Right kidney (tissue), 1 donor: ENCODE measurements at regions not wholly inside any gene's neighbourhood (a gene's known extent, or its start where the extent isn't known, plus 50 kb on each side); places are given as distances from the start of the nearest gene placed in this dataset.
"Not testable (repeated sequence)": the region's sequence is repeated elsewhere in the genome, so short reads cannot be mapped to it uniquely, and the experiment has no call there.

ENCODE experiments used
- DNase-seq: peaks from one replicate; pipeline ENCODE4 v3.0.0-alpha.2; 2016

DNA sequence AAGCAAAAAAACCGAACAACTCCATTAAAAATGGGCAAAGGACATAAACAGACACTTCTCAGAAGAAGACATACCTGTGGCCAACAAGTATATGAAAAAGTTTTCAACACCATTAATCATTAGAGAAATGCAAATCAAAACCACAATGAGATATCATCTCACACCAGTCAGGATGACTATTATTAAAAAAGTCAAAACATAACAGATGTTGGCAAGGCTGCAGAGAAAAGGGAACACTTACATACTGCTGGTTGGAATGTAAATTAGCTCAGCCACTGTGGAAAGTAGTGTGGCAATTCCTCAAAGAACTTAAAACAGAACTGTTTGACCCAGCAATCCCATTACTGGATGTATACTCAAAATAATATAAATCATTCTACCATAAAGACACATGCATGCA is 436.3 kb downstream of the KLHL13 start:
- no peak for DNase-seq

DNA sequence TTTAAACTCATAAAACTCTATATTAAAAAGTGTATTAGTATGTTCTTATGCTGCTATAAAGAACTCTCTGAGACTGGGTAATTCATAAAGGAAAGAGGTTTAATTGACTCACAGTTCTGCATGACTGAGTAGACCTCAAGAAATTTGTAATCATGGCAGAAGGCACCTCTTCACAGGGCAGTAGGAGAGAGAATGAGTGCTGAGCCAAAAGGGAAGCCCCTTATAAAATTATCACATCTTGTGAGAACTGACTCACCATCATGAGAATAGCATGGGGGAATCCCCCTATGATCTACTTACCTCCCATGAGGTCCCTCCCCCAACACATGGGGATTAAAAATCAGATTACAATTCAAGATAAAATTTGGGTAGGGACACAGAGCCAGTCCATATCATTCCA is 463.2 kb downstream of the KLHL13 start:
- DNase-seq = no peak

GRCh38 chrX:117645639-117646038 is 471.0 kb downstream of the KLHL13 start:
- DNase-seq = no peak

- DNase-seq = no peak
These were observed 474.5 kb downstream of the KLHL13 start for GRCh38 chrX:117641913-117642656.

GRCh38 chrX:117636826-117637225 is 479.8 kb downstream of the KLHL13 start:
- DNase-seq = no peak

DNA sequence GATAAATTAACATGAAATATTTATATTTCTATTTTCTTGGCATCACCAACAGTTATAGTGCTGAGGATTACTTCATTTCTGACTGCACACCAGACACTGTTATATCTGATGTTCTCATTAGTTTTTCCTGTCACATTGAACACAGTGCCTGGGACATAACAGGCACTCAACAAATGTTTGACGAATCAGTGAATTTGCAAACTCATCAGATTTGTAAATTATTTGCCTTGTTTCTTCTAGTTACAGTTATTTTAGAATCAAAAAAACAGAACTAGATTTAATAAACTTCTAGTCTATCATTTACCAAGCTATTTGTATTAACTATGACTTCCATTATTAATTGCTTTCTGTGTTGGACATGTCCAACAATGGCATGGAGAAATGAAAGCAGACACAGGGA is 483.3 kb downstream of the KLHL13 start:
- no peak for DNase-seq

DNA sequence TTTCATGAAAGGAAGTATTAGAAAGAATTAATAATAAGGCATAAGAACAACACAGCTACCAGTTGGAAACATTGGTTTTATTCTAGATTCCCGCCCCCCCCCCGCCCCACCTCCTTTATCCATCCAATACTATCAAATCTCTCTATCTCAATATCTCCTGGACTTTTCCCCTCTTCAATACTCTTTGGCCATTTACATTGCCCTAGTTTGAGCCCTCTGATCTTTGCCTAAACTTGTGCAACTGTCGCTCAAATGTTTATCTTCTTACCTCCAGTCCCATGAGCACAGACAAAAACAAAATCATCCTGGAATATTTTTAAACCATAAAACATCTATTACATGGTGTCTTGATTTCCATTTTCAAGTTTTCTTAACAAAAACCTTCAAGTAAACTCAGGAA is 488.2 kb downstream of the KLHL13 start:
- DNase-seq = no peak

DNA sequence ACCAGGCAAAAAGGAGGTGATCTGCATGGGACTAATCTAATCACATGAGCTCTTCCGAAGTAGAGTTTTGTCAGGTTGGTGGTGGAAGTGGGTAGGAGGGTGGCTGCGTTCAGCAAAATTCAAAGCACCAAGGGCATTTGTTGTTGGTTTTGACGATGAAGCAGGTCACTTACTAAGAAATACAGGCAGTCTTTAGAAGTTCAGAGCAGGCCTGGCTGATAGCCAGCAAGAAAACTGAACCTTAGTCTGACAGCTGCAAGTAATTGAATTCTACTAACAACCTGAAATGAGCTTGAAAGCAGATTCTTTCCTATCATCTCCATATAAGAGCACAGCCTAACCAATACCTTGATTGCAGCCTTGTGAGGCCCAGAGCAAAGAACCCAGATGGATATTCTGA is 505.8 kb downstream of the KLHL13 start:
- DNase-seq = no peak

- no peak for DNase-seq
These were observed 506.6 kb downstream of the KLHL13 start for GRCh38 chrX:117610049-117610448.

DNA sequence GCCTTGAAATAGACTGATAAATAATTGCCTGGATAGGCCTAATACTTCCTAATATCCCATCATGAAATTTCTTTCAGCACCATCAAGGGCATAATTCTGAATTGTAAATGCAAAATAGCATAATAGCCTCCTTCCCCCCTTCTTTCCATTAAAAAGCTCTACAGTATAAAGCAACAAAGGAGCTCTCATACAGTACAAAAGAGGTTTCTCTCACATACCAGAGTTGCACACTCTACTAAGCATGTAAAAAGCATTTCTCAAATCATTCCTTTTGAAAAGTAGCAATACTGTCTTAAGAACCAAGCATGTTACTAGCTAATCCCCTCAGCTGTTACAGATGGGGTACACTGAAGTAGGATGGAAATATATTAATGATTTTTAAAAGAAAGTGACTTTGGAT is 509.0 kb downstream of the KLHL13 start:
- DNase-seq = no peak

GRCh38 chrX:117606101-117606500 is 510.5 kb downstream of the KLHL13 start:
- DNase-seq = not testable (repeated sequence)

- DNase-seq = no peak
These were observed 546.5 kb downstream of the KLHL13 start for GRCh38 chrX:117570160-117570559.

DNA sequence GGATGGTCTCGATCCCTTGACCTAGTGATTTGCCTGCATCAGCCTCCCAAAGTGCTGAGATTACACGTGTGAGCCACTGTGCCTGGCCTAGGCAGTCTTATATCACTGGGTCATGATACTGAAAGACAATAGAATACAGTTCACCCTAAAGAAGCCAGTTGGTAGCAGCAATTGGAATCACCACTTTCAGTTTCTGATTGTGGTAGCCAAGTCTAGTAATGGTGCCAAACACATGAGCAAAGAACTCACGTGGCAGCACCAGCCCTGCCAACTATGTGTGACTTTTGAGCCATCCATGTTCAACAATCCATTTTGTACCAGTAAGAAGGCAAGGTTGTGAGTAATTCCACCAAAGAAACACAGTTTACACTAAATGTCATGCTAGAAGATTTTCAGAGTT is 548.4 kb downstream of the KLHL13 start:
- no peak for DNase-seq

- DNase-seq = no peak
These were observed 572.7 kb downstream of the KLHL13 start for GRCh38 chrX:117543885-117544284.

- DNase-seq = no peak
These were observed 577.6 kb downstream of the KLHL13 start for GRCh38 chrX:117539090-117539418.

- DNase-seq = peak; percentile 1
These were observed 578.2 kb downstream of the KLHL13 start for GRCh38 chrX:117538178-117539089.

- DNase-seq = no peak
These were observed 584.3 kb downstream of the KLHL13 start for GRCh38 chrX:117532339-117532738.

DNA sequence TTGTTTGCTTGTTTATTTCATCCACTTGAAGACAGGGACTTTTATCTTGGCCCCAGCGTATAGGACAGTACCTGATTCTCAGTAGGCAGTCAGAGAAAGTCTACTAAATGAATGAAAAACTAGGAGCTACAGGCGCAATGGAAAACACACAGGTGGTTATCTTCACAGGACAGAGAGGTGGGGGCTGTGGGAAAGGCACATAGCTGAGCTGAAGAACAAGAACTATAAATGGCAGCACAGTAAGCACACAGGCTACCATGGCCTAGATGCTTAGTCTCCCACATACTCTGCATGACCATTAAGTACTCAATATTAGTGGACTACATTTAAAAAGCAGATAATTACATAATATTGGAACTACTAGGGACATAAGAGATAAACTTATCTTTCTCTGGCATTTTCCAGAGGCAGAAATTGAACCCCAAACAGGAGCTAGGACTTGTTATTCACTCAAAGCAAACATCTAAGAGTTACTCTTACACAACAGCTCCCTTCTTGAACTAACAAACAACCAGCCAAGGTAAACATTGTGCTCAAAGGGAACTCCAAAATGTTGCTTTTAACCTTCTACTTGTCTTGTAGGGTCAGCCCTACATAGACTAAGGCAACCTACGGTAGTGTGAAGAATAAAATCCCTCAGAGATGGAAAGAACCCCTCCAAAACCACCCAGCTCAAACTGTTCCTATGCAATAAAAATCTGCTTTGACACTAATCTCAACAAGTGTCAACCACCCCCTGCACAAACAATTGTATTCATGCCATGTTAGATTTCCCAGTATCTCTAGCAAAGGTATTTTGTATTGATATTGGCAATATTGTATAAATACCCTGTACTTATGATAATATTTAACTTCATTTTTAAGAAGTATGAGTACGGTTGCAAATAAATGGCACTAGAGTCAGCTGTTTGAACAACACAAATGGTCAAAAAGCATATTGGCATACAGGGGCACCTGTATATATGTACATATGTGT is 593.6 kb downstream of the KLHL13 start:
- no peak for DNase-seq

DNA sequence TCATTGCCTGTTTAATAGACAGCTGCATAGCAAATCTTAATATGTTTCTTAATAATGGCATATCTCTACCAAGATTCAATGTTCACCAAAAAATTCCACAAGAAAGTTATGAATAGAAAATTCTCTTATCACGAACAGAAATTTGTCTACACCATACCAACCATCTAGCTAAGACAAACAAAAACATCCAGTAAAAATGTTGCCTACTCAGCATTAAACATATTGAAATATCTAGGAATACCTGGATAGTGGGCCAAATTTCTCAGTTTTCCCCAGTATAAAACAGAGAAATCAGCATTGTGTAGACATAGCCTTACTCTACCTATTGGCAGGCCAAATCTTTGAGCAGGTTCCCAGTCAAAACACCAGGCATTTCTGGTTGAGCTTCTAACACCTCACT is 598.6 kb downstream of the KLHL13 start:
- no peak for DNase-seq

- no peak for DNase-seq
These were observed 605.2 kb downstream of the KLHL13 start for GRCh38 chrX:117511379-117511778.

- no peak for DNase-seq
These were observed 606.2 kb downstream of the KLHL13 start for GRCh38 chrX:117510453-117510852.

GRCh38 chrX:117508021-117508420 is 608.6 kb downstream of the KLHL13 start:
- DNase-seq = no peak

GRCh38 chrX:117487421-117487820 is 629.2 kb downstream of the KLHL13 start:
- DNase-seq = no peak
